ENCODE measurements at regions not wholly inside any gene's neighbourhood (a gene's known extent, or its start where the extent isn't known, plus 50 kb on each side); places are given as distances from the start of the nearest gene placed in this dataset.

DNA sequence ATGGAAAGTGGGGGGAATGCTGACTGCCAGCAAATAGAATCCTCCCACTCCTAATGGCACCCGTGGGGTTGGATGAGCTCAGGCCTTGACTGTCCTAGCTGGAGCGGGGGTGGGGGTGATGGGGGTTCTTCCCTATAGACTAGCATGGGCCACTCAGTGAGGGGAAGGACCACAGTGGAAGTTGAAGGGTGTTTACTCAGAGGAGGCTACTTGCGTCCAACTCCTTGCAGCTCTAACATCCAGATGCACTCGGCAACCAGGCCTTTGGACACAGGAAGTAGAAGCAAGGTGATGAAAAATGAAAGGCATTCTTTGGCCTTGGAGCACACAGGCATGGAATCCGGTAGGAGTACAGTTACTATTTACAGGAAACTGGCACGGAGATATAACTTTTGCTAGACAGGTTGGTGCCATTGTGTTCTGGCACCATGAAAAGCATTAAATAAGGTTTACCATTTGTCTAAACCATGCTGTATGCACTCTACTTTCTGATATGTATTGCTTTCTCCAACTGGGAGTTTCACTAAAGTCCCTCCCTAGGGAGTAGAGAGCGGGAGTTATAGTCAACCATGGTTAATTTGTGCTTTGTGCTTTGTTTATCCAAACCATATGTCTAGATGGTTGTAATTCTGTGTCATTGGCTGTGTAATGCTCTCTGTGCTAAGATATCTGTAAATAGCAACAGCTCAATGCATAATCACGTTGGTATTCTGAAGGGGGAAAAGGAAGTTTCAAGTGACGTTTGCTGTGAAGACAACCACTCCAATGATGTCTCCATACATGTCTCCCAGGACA is 125.3 kb downstream of the TSHZ3 start:
- DNase-seq (ENCODE audit: low read depth) = no peak

DNA sequence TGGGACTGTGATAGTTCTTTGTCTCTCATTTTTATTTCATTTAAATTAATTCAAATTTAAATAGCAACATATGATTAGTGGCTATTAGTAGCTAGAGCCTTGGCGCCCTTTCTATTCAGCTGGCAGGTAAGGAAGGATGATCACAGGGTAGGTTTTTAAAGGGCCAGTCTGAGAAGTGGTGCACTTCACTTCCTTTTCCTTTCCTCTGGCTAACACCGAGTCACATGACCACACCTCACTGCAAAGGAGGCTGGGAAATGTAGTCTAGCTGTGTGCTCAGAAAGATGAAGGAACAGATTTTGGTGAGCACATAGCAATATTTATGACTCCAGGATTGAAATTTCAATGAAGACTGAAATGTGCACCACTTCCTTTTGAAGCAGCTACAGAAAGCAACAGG is 128.7 kb downstream of the TSHZ3 start:
- DNase-seq (ENCODE audit: low read depth) = no peak

DNA sequence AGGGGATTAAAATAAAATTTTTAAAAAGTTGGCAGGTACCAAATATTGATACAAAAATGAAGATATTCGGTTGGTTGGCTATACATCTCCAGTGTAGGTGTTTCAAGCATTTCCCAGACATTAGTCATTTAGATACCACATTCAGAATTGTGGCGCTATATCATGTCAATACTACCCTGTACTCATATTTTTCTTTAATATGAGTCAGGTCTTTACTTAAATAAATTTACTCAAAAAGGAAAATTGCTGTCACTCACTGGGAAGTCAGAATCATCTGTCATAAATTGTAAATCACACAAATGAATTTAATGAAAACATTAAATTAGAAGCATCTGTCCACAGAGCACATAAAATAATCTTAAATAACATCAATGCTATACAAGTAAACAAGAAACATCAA is 134.2 kb downstream of the TSHZ3 start:
- no peak for DNase-seq (ENCODE audit: low read depth)

DNA sequence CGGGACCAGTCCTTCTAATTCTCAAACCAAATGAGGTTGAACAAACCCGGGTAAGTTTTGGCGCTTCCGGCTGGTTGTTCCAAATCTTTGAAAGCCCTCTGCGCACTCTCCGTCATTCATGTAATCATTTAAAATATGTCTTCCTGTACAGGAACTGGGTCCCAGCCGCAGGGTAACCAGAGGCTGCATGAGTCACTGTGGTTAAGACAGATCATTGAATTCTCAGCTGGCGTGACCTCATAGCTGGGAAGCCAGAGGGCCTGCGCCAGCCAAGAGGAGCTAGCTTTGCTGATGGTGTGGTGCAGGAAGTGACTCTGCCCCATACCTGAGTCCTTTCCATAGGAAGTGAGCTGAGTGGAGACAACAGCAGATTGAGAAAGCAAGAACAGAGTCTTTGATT is 135.2 kb downstream of the TSHZ3 start:
- peak; percentile 65 for DNase-seq (ENCODE audit: low read depth)

DNA sequence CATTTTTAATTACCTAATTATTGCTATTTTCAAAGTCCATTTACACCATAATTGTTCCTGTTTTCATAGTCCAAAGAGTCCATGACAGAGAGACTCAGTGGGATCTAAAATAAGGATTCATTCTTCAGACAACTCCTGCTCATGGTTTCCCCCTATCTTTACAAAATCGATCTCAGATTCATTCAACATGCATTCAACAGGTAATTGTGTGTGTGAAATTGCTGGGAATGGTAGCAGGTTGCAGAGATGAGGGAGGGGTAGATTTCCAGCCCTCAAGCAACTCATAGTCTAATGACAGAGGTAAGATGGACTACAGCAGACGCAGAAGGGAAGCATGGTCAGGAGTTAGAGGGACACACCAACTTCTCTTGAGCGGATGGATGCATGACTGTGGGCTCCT is 138.1 kb downstream of the TSHZ3 start:
- DNase-seq (ENCODE audit: low read depth) = no peak

DNA sequence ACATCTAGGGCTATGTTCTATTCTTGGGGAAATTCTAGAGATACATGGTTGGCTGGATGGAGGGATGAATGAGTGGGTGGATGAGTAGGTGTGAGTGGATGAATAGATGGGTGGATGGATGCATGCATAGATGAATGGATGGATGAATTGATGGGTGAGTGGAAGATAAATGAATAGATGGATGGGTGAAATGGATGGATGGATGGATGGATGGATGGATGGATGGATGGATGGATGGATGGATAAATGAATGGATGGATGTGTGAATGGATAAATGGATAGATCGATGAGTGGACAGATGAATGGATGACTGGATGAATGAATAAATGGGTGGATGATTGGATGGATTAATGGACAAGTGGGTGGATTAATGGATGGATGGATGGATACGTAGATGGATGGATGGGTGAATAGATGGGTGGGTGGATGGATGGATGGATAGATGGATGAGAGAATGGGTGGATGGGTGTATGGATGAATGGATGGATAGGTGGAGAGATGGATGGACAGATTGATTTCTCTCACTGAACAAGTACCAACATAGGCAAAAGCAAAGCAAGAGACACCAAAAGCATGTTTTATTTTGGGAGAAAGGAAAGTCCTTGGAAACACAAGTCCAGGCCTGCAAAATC is 143.2 kb downstream of the TSHZ3 start:
- DNase-seq (ENCODE audit: low read depth) = no peak

DNA sequence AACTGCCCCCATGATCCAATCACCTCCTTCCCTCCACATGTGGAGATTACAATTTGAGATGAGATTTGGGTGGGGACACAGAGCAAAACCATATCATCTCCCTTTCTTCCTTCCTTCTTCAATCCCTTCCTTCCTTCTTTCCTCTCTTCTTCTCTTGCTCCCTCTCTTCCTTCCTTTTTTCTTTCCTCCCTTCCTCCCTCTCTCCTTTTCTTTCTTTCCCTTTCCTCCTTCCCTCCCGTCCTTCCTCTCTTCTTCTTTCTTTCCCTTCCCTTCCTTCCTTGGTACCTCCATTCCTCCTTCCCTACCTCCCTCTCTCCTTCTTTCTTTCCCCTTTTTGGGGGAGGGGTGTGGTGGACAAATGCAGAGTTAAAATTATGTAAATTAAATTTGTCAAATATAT is 145.1 kb downstream of the TSHZ3 start:
- DNase-seq (ENCODE audit: low read depth) = no peak

DNA sequence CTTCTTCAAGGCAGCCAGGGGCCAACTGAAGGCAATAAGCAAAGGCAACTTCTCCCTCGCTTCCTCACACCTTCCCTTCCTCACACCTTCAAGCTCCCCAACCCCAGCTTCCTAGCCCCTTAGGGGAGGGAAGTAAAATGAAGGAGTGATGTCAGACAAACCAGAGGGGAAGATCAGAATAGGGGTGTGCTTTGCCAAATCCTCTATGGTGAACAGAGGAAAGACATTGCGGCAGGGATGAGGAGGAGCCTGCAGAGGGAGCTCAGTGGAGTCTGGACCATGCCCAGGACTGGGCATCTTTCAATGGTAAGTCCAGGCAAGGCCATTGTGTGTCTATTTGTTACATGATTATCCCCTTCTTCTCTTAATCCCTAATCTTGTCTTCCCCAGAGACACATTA is 164.0 kb downstream of the TSHZ3 start:
- DNase-seq (ENCODE audit: low read depth) = no peak

DNA sequence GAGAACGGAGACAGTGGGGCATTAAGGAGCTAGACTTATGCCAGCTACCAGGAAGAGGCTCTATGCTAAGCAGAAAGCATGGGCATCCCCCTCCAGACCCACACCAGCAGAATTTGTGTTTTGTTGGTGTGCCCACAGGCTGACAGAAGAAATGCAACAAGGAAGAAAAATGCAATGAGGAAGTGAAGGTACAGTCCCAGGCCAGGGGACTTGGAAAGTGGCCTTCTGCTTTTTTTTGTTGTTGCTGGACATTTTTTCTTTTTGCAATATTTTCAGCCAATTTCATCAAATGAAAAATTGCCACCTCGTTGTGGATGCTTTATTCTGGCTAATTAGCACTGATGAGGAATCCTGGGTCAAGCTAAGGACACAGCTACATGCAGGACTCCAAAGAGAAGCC is 167.7 kb downstream of the TSHZ3 start:
- DNase-seq (ENCODE audit: low read depth) = no peak

DNA sequence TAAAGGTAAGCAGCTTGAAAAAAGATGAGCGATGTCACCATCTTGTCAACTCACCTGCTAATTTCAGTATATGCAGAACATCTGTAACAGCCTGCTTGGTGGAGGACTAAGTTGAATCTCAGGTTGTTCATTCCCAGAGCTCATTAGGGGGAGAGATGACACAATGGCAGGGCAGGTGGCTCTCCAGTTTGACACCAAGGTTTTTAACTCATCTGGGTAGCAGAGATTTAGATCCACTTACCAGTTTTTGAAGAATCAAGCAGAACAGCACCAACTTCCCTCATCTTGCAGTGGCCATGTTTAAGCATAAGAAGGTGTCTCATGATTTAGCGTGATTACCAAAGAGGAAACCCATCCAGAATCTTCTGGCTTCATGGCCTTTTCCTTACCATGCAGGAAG is 168.3 kb downstream of the TSHZ3 start:
- no peak for DNase-seq (ENCODE audit: low read depth)

DNA sequence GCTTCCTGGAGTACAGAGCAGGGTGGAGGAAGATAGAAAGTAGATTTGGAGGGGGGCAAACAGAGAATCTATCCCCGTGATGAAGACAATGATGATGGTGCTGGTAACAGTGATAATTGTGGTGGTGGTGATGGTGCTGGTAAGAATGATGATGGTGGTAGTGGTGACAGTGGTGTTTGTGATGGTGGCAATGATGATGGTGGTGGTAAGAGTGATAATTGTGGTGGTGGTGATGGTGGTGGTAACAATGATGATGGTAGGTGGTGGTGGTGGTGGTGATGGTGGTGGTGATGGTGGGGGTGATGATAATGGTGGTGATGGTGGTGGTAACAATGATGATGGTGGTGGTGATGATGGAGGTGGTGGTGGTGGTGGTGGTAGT is 169.8 kb downstream of the TSHZ3 start:
- no peak for DNase-seq (ENCODE audit: low read depth)

DNA sequence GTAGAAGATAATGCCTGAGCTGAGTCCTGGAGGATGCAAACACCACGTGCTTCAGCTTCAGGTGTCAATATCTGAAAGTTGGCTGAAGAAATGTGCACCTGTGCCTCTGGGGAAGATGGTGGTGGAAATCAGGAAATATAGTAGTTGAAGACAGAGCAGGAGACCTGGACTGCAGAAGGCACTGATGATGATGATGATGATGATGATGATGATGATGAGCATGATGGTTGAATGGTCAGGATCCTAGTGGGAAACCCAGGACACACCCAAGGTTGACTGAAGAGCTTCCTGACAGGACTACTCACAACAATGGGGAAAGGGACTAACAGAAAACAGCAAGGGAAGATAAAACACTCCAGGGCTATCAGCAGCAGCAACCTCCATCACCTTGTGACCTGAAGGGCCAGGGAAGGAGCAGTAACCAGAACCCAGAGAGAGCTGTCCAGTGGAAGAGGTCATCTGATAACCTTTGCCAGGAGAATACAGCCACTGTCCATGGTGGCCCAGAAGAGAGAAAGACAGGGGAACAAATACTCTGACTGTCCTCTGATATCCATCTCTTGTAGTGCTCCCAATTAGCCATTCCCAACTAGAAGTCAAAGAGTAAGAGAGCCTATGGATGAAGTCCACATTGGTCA is 170.3 kb downstream of the TSHZ3 start:
- DNase-seq (ENCODE audit: low read depth) = no peak

DNA sequence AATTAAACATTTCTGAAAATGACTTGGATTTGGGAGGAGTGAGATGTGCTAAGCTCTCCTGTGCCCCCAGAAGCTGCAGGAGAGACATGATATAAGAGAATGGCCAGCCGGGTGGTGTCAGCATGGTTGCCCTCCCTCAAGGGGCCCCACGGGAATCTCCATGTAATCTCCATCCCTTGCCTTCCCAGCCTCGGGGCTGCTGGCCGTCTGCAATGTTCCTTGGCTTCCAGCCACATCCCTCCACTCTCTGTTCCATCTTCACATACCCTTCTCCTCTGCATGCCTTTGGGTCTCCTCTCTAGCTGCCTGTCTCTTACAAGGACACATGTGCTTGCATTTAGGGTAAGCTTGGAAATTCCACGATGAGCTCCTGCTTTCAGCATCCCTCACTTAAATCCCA is 172.0 kb downstream of the TSHZ3 start:
- no peak for DNase-seq (ENCODE audit: low read depth)

DNA sequence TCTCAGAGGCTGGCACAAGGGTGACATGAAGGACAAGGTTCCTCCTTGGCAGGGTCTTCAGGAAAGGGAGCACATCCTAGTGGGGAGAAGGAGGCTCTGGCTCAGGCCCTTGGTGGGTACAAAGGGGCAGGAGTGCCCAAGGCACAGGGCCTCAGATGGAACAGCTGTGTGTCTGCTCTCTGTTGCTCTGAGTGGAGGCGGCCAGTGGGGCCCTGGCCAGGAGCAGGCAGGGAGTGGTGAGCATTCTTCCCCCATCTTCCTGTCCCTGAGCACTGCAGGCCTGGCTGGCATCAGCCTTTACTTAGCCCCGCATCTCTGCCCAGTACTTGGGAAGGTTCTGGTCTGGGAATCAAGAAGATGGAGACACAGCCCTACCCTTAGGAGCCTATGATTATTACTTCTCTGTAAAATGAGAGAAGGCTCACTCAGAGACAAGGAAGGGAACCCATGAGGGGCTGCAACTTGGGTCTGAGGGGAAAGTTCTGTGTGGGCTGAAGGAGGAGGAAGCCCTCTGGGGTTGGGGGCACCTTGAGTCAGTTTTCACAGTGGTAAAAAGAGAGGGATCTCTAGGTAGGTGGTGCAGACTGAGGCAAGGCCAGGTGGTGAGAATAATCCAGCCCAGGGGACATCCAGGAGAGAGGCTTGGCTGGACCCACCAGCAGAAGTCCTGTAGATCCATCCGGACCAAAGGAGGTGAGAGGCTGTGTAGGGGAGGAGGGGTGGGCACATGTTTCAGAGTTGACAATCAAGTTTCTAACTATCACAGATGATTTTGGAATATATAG is 173.5 kb downstream of the TSHZ3 start:
- no peak for DNase-seq (ENCODE audit: low read depth)

DNA sequence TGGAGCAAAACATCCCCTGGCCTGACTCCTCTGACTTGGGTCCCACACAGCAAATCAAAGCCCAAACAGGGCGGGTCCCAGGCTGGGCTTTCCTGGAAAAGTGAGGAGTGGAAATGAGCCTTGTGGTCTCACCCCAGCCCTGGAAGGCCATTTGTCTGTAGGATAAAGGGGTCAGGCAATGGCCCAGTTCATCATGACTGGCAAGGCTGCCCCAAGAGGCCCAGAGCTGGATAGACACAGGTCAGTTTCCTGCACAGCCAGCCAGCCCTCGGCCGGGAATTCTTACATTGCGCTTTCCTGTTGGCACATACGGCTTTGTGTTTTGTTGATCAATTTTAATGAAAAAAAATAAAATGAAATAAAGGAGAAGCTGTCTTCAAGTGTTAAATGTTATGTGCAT is 174.3 kb downstream of the TSHZ3 start:
- no peak for DNase-seq (ENCODE audit: low read depth)

DNA sequence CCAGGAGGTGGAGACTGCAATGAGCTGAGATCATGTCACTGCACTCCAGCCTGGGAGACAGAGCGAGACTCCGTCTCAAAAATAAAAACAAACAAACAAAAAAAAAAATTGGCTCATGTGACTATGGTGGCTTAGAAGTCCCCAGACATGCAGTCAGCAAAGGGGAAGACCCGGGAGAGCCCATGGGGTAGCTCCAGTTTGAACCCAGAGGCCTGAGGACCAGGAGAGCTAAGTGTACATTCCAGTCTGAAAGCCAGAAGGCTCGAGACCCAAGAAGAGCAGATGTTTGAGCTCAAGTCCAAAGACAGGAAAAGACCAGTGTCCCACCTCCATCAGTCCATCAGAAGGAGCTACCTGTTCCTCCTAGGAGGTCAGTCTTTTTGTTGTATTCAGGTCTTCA is 175.2 kb downstream of the TSHZ3 start:
- no peak for DNase-seq (ENCODE audit: low read depth)

DNA sequence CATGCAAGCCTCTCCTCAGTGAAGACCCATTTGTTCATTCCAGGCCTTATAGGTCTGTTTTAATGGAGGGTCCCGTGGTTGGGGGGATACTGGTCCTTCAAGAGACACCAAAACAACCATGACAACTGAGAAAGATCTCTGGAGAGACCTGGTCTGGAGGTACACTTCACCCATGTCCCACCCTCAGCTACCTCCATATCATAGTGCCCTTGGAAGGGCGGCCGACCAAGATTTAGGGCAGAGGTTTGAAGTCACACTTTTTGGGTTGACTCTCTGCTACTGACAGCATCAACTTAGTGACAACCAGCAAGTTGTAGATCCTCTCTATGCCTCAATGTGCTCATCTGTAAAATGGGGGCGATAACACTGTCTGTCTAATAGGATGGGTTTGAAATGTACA is 177.3 kb downstream of the TSHZ3 start:
- no peak for DNase-seq (ENCODE audit: low read depth)

DNA sequence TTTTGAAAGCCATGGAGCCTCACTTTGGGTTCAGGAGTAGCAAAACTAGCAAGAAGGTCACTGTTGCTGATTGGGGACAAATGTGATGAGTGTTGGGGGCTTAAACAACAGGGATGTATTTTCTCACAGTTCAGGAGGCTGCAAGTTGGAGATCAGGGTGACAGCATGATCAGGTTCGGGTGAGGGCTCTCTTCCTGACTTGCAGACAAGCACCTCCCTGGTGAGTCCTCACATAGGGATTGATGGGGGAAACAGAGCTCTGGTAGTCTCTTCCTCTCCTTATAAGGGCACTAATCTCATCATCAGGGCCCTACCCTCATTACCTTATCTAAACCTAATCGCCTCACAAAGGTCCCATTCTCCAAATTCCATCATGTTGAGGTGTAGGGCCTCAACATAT is 179.2 kb downstream of the TSHZ3 start:
- DNase-seq (ENCODE audit: low read depth) = no peak

DNA sequence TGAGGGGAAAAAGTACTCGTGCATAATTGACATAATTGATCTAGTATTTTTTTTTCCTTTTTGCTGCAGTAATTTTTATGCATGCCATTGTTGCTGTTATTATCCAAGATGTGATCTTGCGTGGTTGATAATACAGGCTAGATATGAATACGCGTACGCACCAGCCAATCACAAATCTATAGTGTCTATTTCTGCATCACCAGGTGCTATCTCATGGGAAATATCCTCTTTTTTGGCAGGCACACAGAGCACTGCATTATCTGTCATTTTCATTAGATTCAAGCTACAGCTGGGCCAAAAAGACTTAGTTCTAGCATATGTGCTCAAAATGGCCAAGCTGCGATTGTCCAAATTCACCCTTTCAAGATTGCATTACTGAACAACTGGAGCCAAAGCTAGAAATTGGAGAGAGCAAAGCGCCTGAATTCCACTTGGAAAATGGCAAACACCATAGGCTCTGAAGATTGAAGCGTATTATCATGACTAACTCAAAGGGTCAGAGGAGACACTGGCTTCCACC is 181.1 kb downstream of the TSHZ3 start:
- DNase-seq (ENCODE audit: low read depth) = no peak

DNA sequence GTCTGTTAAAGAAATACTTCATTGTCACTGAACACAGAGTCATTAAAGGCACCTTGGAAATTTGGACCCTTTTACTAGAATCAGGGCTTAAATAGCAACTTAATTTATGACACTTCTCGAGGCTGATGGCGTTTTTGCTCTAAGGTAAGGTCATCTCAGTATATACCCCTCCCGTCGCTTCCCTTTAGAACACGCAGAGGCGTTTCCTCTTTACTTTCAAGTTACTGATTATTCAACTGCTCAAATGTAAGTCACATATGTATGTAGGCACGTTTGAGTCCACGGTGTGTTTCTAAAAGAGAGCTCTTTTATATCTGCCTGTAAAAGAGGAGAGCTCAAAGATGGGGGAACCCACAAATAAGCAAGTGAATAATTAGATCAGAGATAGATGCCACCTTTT is 181.5 kb downstream of the TSHZ3 start:
- DNase-seq (ENCODE audit: low read depth) = no peak

DNA sequence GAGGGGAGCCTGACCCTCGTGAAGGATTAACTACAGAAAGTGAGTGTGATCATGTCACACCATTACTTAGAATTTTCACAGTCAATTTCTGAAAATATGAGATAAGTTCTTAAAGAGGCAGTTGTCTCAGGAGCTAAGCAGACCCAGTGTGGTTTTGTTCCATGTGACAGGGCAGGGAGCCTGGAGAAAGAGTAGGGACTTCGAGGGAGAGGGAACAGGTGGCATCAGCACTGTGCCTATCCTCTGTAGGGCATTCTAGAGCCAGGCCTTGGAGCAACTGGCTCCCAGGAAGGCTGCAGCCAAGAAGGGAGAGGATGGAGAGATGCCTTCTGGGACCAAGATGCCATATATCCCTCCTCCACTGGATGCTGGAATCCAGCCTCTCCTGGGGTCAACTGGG is 183.0 kb downstream of the TSHZ3 start:
- no peak for DNase-seq (ENCODE audit: low read depth)

DNA sequence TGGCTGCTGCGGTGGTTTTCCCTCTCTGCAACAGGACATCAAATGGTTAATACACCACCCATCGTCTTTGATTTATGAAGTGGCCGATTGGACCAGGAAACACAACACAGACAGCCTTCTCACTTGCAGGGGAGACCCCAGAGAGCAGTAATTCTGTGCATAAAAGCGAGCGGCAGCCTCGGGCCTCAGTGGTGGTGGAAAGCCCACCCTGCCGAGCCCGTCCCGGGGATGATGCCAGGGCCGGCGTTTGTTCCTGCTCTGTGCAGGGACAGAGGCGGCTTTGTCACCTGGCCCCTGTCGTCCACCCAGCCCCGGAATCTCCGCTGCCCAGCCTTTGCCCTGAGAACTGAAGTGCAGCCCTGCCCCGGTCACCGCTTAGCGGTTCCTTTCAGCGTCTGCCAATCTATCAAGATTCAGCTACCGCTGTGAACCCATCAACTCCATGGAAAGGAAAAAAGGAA is 184.4 kb downstream of the TSHZ3 start:
- no peak for DNase-seq (ENCODE audit: low read depth)
